WTC11 (cell line): ENCODE measurements at regions not wholly inside any gene's neighbourhood (a gene's known extent, or its start where the extent isn't known, plus 50 kb on each side); places are given as distances from the start of the nearest gene placed in this dataset.

Experiments used
- CREM ChIP-seq: sonication (generic); formaldehyde crosslinking; IDR thresholded peaks from 2 replicates; pipeline ENCODE4 v1.8.1; 2022; ENCODE audit warnings: mild to moderate bottlenecking, missing genetic modification reagents, moderate library complexity
- E2F4 ChIP-seq: sonication (generic); formaldehyde crosslinking; IDR thresholded peaks from 2 replicates; pipeline ENCODE4 v1.8.1; 2022; ENCODE audit warnings: low read depth, mild to moderate bottlenecking, moderate library complexity, missing genetic modification reagents, borderline replicate concordance
- NR1H2 ChIP-seq: sonication (generic); formaldehyde crosslinking; IDR thresholded peaks from 2 replicates; pipeline ENCODE4 v1.9.0; 2021; ENCODE audit warnings: mild to moderate bottlenecking, moderate library complexity, missing genetic modification reagents
- PRRX2 ChIP-seq: fragments of 250-450 bp; sonication (Bioruptor Pico); IDR thresholded peaks from 2 replicates; pipeline ENCODE4 v1.8.0; 2021; ENCODE audit warnings: mild to moderate bottlenecking
- ZBTB43 ChIP-seq: sonication (generic); formaldehyde crosslinking; IDR thresholded peaks from 2 replicates; pipeline ENCODE4 v1.8.1; 2023; ENCODE audit warnings: mild to moderate bottlenecking, missing genetic modification reagents
- TF ChIP-seq, protein P1 (sequence below): fragments of 200-600 bp; IDR thresholded peaks from 2 replicates; pipeline ENCODE4 v1.8.0; 2022; ENCODE audit warnings: antibody characterized with exemption

DNA sequence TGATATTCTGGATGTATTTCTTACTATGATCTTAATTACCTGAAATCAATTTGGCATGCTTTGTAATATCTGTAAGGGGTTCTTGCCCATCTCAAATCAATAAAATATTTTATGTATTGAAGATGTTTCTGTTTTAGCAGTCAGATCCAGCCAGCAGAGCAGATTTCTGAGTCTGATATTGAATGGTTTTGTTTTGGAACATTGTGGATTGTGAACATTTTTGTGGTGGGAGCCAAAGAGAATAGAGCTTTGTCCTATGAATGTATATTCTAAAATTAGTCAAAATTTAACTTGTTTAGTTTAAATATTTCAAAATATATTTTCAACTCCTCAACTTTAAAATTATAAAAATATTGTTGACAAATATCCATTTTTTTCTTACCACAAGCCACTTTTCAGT, 197.0 kb downstream of the UBE2E3 start:
- TF ChIP-seq PRRX2 (CRISPR knock-in tag) (no peak), CREM (CRISPR knock-in tag) (no peak), NR1H2 (CRISPR knock-in tag) (no peak), ZBTB43 (CRISPR knock-in tag) (no peak), E2F4 (no peak)
- TF ChIP-seq, protein P1, sequence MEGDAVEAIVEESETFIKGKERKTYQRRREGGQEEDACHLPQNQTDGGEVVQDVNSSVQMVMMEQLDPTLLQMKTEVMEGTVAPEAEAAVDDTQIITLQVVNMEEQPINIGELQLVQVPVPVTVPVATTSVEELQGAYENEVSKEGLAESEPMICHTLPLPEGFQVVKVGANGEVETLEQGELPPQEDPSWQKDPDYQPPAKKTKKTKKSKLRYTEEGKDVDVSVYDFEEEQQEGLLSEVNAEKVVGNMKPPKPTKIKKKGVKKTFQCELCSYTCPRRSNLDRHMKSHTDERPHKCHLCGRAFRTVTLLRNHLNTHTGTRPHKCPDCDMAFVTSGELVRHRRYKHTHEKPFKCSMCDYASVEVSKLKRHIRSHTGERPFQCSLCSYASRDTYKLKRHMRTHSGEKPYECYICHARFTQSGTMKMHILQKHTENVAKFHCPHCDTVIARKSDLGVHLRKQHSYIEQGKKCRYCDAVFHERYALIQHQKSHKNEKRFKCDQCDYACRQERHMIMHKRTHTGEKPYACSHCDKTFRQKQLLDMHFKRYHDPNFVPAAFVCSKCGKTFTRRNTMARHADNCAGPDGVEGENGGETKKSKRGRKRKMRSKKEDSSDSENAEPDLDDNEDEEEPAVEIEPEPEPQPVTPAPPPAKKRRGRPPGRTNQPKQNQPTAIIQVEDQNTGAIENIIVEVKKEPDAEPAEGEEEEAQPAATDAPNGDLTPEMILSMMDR = no peak
